ENCODE measurements at regions not wholly inside any gene's neighbourhood (a gene's known extent, or its start where the extent isn't known, plus 50 kb on each side); places are given as distances from the start of the nearest gene placed in this dataset.

- DNase-seq, result no peak
- intact Hi-C loops (cut with DNase I), result no loop called here
Measured at GRCh38 chrX:63913719-63914118, 128.7 kb upstream of the ARHGEF9 start.

GRCh38 chrX:63889001-63889400 lies 104.0 kb upstream of the ARHGEF9 start:
- Histone ChIP-seq H3K4me1 (no peaks in the 10 kb centered on the region), H3K9me3 (no peaks in the 10 kb centered on the region), H3K36me3 (no peaks in the 10 kb centered on the region), H3K4me3 (no peak overlapping the region), H3K27me3 (ENCODE audit: low read depth) (no peaks in the 10 kb centered on the region), H3K27ac (no peak overlapping the region)
- DNase-seq (no peak), ATAC-seq (no peak)
- intact Hi-C loops (cut with DNase I), result no loop called here
- no peak for TF ChIP-seq CTCF (IDR thresholded peaks at IDR 0.05)

More at GRCh38 chrX:63913719-63914118, 128.7 kb upstream of the ARHGEF9 start:
- H3K4me1 ChIP-seq, result no peaks in the 10 kb centered on the region
- H3K27ac ChIP-seq, result no peak overlapping the region
- no peaks in the 10 kb centered on the region for H3K36me3 ChIP-seq
- H3K27me3 ChIP-seq (ENCODE audit: low read depth), result no peaks in the 10 kb centered on the region
- no peak for TF ChIP-seq CTCF (IDR thresholded peaks at IDR 0.05)
- no peak overlapping the region for H3K4me3 ChIP-seq
- H3K9me3 ChIP-seq, result peaks cover 4% of the 10 kb centered on the region
- ATAC-seq, result no peak

GRCh38 chrX:63884821-63885790 lies 100.1 kb upstream of the ARHGEF9 start:
- TF ChIP-seq CTCF (IDR thresholded peaks at IDR 0.05), result no peak
- H3K27me3 ChIP-seq (ENCODE audit: low read depth), result no peaks in the 10 kb centered on the region
- ATAC-seq (no peak), DNase-seq (no peak)
- no peaks in the 10 kb centered on the region for H3K9me3 ChIP-seq
- H3K36me3 ChIP-seq, result no peaks in the 10 kb centered on the region
- no peak overlapping the region for H3K27ac ChIP-seq
- H3K4me3 ChIP-seq, result no peak overlapping the region
- intact Hi-C loops (cut with DNase I), result no loop called here
- H3K4me1 ChIP-seq, result no peaks in the 10 kb centered on the region

GRCh38 chrX:63869506-63869905 lies 84.5 kb upstream of the ARHGEF9 start:
- no peak for ATAC-seq
- H3K27me3 ChIP-seq (ENCODE audit: low read depth), result no peaks in the 10 kb centered on the region
- H3K4me1 ChIP-seq, result no peaks in the 10 kb centered on the region
- no peaks in the 10 kb centered on the region for H3K9me3 ChIP-seq
- no peak for TF ChIP-seq CTCF (IDR thresholded peaks at IDR 0.05)
- intact Hi-C loops (cut with DNase I), result no loop called here
- H3K36me3 ChIP-seq, result no peaks in the 10 kb centered on the region
- H3K27ac ChIP-seq, result no peak overlapping the region
- DNase-seq, result no peak
- no peak overlapping the region for H3K4me3 ChIP-seq

GRCh38 chrX:63855896-63856295 lies 70.9 kb upstream of the ARHGEF9 start:
- H3K36me3 ChIP-seq, result no peaks in the 10 kb centered on the region
- intact Hi-C loops (cut with DNase I), result no loop called here
- H3K4me1 ChIP-seq, result no peaks in the 10 kb centered on the region
- TF ChIP-seq CTCF (IDR thresholded peaks at IDR 0.05), result no peak
- DNase-seq (no peak), ATAC-seq (no peak)
- no peaks in the 10 kb centered on the region for H3K9me3 ChIP-seq
- H3K27me3 ChIP-seq (ENCODE audit: low read depth), result no peaks in the 10 kb centered on the region
- H3K27ac ChIP-seq, result no peak overlapping the region
- no peak overlapping the region for H3K4me3 ChIP-seq
